GM12891 (cell line): ENCODE measurements at regions not wholly inside any gene's neighbourhood (a gene's known extent, or its start where the extent isn't known, plus 50 kb on each side); places are given as distances from the start of the nearest gene placed in this dataset.

Experiments used
- DNase-seq: peaks from one replicate; pipeline ENCODE4 v3.0.0; 2011; ENCODE audit warnings: low spot score; ENCODE audit not compliant: insufficient read length
- FAIRE-seq: peaks from 2 replicates; lab custom pipeline; 2011; peaks lifted over from hg19 to GRCh38; lab: Jason Lieb, UNC
- PAX5 ChIP-seq: IDR thresholded peaks from 2 replicates; pipeline ENCODE4 v1.6.1; 2011; ENCODE audit warnings: low read length, moderate library complexity, mild to moderate bottlenecking; ENCODE audit not compliant: insufficient read depth, severe bottlenecking
- POLR2A ChIP-seq: IDR thresholded peaks from 2 replicates; pipeline ENCODE4 v1.6.1; 2011; ENCODE audit warnings: low read depth, low read length, control low read depth
- POLR2AphosphoS5 ChIP-seq: IDR thresholded peaks from 2 replicates; pipeline ENCODE4 v1.6.1; 2011; ENCODE audit warnings: low read depth, low read length, control low read depth
- POU2F2 ChIP-seq: IDR thresholded peaks from 2 replicates; pipeline ENCODE4 v1.6.1; 2011; ENCODE audit warnings: low read depth, mild to moderate bottlenecking, control low read depth, low read length, moderate library complexity
- SPI1 ChIP-seq: IDR thresholded peaks from 2 replicates; pipeline ENCODE4 v1.6.1; 2011; ENCODE audit warnings: low read depth, low read length, control low read depth
- TAF1 ChIP-seq: IDR thresholded peaks from 2 replicates; pipeline ENCODE4 v1.6.1; 2011; ENCODE audit warnings: low read depth, low read length, control low read depth

DNA sequence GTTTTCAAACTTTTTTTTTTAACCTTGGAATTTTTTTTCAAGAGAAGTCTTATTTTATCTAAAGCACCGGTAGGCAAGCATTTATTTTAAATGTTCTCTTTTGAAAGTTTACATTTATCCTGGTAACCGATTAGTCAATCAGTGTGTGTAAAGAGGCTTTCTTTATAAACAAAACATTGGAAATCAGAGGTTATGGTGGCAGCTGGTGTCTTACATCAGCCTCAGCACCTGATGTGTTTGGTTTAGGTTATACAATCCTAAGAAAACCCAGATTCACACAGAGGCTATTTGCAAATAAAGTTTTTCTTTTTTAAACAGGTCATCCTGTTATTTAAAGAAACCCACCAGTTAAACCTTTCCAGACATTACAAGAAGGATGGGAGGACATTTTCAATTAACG lies 173.3 kb upstream of the GDNF start:
- no peak for DNase-seq
- no peak for FAIRE-seq
- TF ChIP-seq PAX5: no peak
- TF ChIP-seq SPI1: no peak
- TF ChIP-seq POLR2AphosphoS5: no peak
- TF ChIP-seq TAF1: no peak
- TF ChIP-seq POU2F2: no peak
- no peak for TF ChIP-seq POLR2A

- TF ChIP-seq POLR2AphosphoS5: no peak
- no peak for TF ChIP-seq POU2F2
- no peak for TF ChIP-seq POLR2A
- TF ChIP-seq TAF1: no peak
- TF ChIP-seq PAX5: no peak
- no peak for DNase-seq
- FAIRE-seq: no peak
These were observed 171.9 kb upstream of the GDNF start for GRCh38 chr5:38011668-38012188.

- TF ChIP-seq POLR2AphosphoS5: no peak
- TF ChIP-seq POU2F2: no peak
- no peak for TF ChIP-seq POLR2A
- DNase-seq (no peak), FAIRE-seq (no peak)
These were observed 170.0 kb upstream of the GDNF start for GRCh38 chr5:38009749-38010358.

- DNase-seq: no peak
- no peak for FAIRE-seq
- no peak for TF ChIP-seq TAF1
- no peak for TF ChIP-seq POLR2A
- no peak for TF ChIP-seq PAX5
- TF ChIP-seq SPI1: no peak
- no peak for TF ChIP-seq POLR2AphosphoS5
- TF ChIP-seq POU2F2: no peak
These were observed 168.4 kb upstream of the GDNF start for GRCh38 chr5:38008198-38008597.

DNA sequence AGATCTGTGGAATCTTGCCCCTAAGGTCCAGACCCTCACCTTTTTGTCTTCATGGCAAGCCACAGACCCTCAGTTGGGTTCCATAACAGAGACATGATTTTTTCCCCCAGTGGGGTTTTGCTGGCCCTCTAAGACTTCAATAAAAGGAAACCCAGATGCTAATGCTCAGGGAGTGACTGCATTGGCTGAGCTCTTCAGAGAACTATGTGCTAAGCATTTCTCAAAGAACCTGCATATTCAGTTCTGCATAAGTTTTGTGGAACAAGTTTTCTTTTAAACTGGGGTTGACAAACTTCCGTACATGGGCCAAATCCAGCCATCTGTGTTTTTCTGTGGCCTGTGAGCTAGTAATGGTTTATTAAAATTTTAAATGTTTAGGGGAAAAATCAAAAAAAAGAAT lies 159.8 kb upstream of the GDNF start:
- FAIRE-seq: no peak
- TF ChIP-seq POLR2AphosphoS5 (no peak), POLR2A (no peak), PAX5 (no peak), SPI1 (no peak), TAF1 (no peak), POU2F2 (no peak)
- DNase-seq: no peak

GRCh38 chr5:37996918-37997317 lies 157.1 kb upstream of the GDNF start:
- TF ChIP-seq POLR2AphosphoS5 (no peak), POU2F2 (no peak), PAX5 (no peak), SPI1 (no peak), TAF1 (no peak), POLR2A (no peak)
- DNase-seq (no peak), FAIRE-seq (no peak)

DNA sequence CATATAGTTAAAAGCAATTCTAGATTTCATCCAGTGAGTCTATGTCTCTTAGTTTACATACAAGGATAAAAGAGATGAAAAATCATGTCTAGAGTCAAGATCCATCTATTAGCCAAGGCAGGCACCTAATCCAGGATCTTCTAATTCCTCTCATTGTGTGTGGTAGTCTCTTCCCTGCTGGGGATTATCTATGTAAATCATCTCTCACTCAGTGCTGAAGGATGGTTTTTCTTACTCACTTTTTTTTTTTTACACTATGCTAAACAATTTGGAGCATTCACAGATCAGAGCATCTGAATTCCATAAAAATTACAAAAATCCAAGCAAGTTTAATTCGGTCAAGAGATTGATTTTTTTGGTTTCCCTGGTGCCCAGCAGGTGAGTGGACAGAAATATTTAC lies 154.9 kb upstream of the GDNF start:
- no peak for FAIRE-seq
- no peak for TF ChIP-seq TAF1
- TF ChIP-seq POU2F2: no peak
- TF ChIP-seq POLR2AphosphoS5: no peak
- no peak for TF ChIP-seq PAX5
- TF ChIP-seq SPI1: no peak
- TF ChIP-seq POLR2A: no peak
- no peak for DNase-seq

DNA sequence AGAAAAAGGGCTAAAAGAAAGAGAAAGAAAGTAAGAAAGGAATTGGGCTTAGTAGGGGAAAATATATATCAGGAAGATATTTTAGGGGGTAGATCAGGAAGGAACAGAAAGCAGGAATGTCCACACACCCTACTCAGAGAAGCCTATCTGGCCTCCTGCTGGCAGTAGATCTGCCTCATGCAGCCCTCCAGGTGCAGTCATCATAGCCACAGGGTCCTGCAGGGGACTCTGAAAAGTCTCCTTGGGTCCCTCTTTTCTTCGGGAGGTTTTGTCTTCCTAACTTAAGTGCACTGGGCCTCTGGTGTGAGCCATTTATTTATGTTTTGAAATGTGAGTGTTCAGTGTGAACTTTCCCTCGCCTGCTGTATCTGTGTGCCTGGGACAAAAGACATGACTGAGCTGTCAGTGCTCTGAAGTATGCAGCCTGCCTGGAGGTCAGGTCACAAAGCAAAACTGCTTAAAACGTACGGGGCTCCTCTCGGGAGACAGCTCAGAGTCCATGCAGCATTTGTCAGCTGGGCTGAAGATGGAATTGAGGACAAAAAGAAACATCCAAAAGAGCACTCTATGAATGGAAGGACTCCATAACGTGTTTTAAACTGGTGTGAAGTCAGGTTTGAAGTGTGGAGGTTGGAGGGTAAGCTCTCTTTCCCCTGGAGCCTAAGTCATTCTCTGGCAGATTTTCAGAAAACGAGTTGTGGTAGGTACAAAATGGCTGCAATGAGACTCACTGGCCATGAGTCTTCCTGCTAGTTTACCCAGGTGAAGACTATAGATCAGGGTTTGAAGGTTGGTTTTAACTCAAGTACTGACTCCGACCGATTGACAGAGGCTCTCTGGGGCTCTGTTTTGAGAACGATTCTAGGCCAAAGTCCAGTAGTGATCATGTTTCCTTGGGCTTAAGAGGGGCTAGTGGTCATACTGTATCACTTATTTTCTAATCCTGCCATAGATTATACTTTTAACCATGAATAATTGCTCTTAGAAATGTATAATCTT lies 151.8 kb upstream of the GDNF start:
- no peak for FAIRE-seq
- DNase-seq: no peak
- TF ChIP-seq POLR2A (no peak), TAF1 (no peak), PAX5 (no peak), POU2F2 (no peak), SPI1 (no peak), POLR2AphosphoS5 (no peak)

DNA sequence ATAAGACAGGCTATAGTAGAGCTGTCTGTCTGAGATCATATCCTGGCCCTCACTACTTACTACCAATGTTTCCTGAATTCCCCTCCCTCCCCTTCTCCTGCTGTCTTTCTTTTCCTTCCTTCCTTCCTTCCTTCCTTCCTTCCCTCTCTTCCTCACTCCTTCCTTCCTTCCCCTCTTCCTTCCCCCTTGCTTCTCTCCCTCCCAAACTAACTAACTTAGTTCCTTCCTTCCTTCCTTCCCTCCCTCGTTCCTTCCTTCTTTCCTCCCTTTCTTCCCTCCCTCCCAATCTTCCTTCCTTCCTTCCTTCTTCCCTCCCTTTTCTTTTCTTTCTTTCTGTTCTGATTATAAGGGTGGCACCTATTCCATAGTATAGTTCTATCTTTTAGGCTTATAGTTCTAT lies 150.0 kb upstream of the GDNF start:
- no peak for DNase-seq
- no peak for FAIRE-seq
- no peak for TF ChIP-seq PAX5
- TF ChIP-seq POLR2AphosphoS5: no peak
- TF ChIP-seq POU2F2: no peak
- TF ChIP-seq POLR2A: no peak
- TF ChIP-seq SPI1: no peak
- TF ChIP-seq TAF1: no peak
